ENCODE measurements at regions not wholly inside any gene's neighbourhood (a gene's known extent, or its start where the extent isn't known, plus 50 kb on each side); places are given as distances from the start of the nearest gene placed in this dataset.

- DNase-seq (ENCODE audit: low spot score), result no peak
These were observed 86.1 kb upstream of the CD83 start for GRCh38 chr6:14031516-14031915.

- no peak for DNase-seq (ENCODE audit: low spot score)
These were observed 82.3 kb upstream of the CD83 start for GRCh38 chr6:14035071-14035847.

- no peak for DNase-seq (ENCODE audit: low spot score)
These were observed 81.7 kb upstream of the CD83 start for GRCh38 chr6:14035874-14036273.

- DNase-seq (ENCODE audit: low spot score), result no peak
These were observed 80.7 kb upstream of the CD83 start for GRCh38 chr6:14036911-14037310.

GRCh38 chr6:14037402-14038277, 79.9 kb upstream of the CD83 start:
- DNase-seq (ENCODE audit: low spot score), result no peak

GRCh38 chr6:14038467-14039437, 78.8 kb upstream of the CD83 start:
- no peak for DNase-seq (ENCODE audit: low spot score)

- no peak for DNase-seq (ENCODE audit: low spot score)
These were observed 77.5 kb upstream of the CD83 start for GRCh38 chr6:14040042-14040441.

- peak; percentile 28 for DNase-seq (ENCODE audit: low spot score)
These were observed 71.0 kb upstream of the CD83 start for GRCh38 chr6:14046476-14047068.

- DNase-seq (ENCODE audit: low spot score), result no peak
These were observed 70.3 kb upstream of the CD83 start for GRCh38 chr6:14047151-14047740.

GRCh38 chr6:14048837-14049236, 68.7 kb upstream of the CD83 start:
- DNase-seq (ENCODE audit: low spot score), result no peak

- no peak for DNase-seq (ENCODE audit: low spot score)
These were observed 66.2 kb upstream of the CD83 start for GRCh38 chr6:14051355-14051754.

- DNase-seq (ENCODE audit: low spot score), result no peak
These were observed 63.8 kb upstream of the CD83 start for GRCh38 chr6:14053811-14054210.

GRCh38 chr6:14055541-14055940, 62.0 kb upstream of the CD83 start:
- no peak for DNase-seq (ENCODE audit: low spot score)

- DNase-seq (ENCODE audit: low spot score), result no peak
These were observed 59.4 kb upstream of the CD83 start for GRCh38 chr6:14058029-14058695.

GRCh38 chr6:14058735-14059134, 58.8 kb upstream of the CD83 start:
- DNase-seq (ENCODE audit: low spot score), result no peak

- DNase-seq (ENCODE audit: low spot score), result peak; percentile 43
These were observed 57.7 kb upstream of the CD83 start for GRCh38 chr6:14059791-14060436.

- no peak for DNase-seq (ENCODE audit: low spot score)
These were observed 56.6 kb upstream of the CD83 start for GRCh38 chr6:14060971-14061370.

- DNase-seq (ENCODE audit: low spot score), result no peak
These were observed 55.9 kb upstream of the CD83 start for GRCh38 chr6:14061643-14062042.

- DNase-seq (ENCODE audit: low spot score), result no peak
These were observed 55.1 kb upstream of the CD83 start for GRCh38 chr6:14062345-14063029.

- DNase-seq (ENCODE audit: low spot score), result no peak
These were observed 53.8 kb upstream of the CD83 start for GRCh38 chr6:14063756-14064155.

Data from hematopoietic multipotent progenitor cell treated with erythropoietin and hydrocortisone succinate and interleukin-3 and kit ligand, for 15 days (in vitro differentiated cells).